ENCODE measurements at regions not wholly inside any gene's neighbourhood (a gene's known extent, or its start where the extent isn't known, plus 50 kb on each side); places are given as distances from the start of the nearest gene placed in this dataset.

- H3K4me1 ChIP-seq (ENCODE audit: control extremely low read depth in 1 of 4, control insufficient read depth in 4 of 4, insufficient read depth in 4 of 4, low read length in 3 of 4): peaks cover 6 to 24% (median 16%) of the 10 kb centered on the region in 4 experiments
- no peaks in the 10 kb centered on the region for H3K36me3 ChIP-seq (ENCODE audit: control insufficient read depth in 4 of 4, insufficient read depth in 4 of 4, low read length in 3 of 4)
- no peak for DNase-seq
- ChIA-PET POLR2A (interaction anchor here (1.4 kb wide), 1 partner anchor 71 kb away, joined by 3 read pairs; no protein-coding TSS in a partner anchor), CTCF (no interaction called here)
- no peaks in the 10 kb centered on the region for H3K27me3 ChIP-seq (replicated peaks in 2 of 5; ENCODE audit: control insufficient read depth in 4 of 5, insufficient read depth in 5 of 5, low read length in 4 of 5)
- WGBS (ENCODE audit: insufficient coverage): 100% methylated on average over 2 of the region's 3 CpGs
- no peak overlapping the region for H3K27ac ChIP-seq (ENCODE audit: insufficient read depth in 1 of 2, low read depth in 1 of 2, low read length in 2 of 2, poor library complexity in 1 of 2, severe bottlenecking in 2 of 2)
- H3K9me3 ChIP-seq (ENCODE audit: control extremely low read depth in 1 of 5, control insufficient read depth in 4 of 5, insufficient read depth in 2 of 5, low read depth in 1 of 5, low read length in 4 of 5): no peaks in the 10 kb centered on the region
- no peak overlapping the region for H3K4me3 ChIP-seq (ENCODE audit: control insufficient read depth in 1 of 7, extremely low read depth in 1 of 7, insufficient read depth in 4 of 7, low read depth in 2 of 7, low read length in 6 of 7)
Observed at GRCh38 chr20:23138226-23138625, 52.1 kb upstream of the CD93 start.

- H3K9me3 ChIP-seq (ENCODE audit: control extremely low read depth in 1 of 5, control insufficient read depth in 4 of 5, insufficient read depth in 2 of 5, low read depth in 1 of 5, low read length in 4 of 5): no peaks in the 10 kb centered on the region
- POLR2A ChIA-PET: interaction anchor here (1.4 kb wide), 1 partner anchor 70 kb away, joined by 3 read pairs; no protein-coding TSS in a partner anchor
Observed at GRCh38 chr20:23136893-23137745, 51.0 kb upstream of the CD93 start.

GRCh38 chr20:23135449-23136420, 49.6 kb upstream of the CD93 start:
- WGBS (ENCODE audit: insufficient coverage): 94% methylated on average over 4 of the region's 8 CpGs
- Histone ChIP-seq H3K36me3 (ENCODE audit: control insufficient read depth in 4 of 4, insufficient read depth in 4 of 4, low read length in 3 of 4) (no peaks in the 10 kb centered on the region), H3K27ac (ENCODE audit: insufficient read depth in 1 of 2, low read depth in 1 of 2, low read length in 2 of 2, poor library complexity in 1 of 2, severe bottlenecking in 2 of 2) (peak overlapping the region in 1 of 2 experiments; percentile 57), H3K4me1 (ENCODE audit: control extremely low read depth in 1 of 4, control insufficient read depth in 4 of 4, insufficient read depth in 4 of 4, low read length in 3 of 4) (peaks cover 0 to 18% (median 2%) of the 10 kb centered on the region in 4 experiments), H3K27me3 (replicated peaks in 2 of 5; ENCODE audit: control insufficient read depth in 4 of 5, insufficient read depth in 5 of 5, low read length in 4 of 5) (no peaks in the 10 kb centered on the region), H3K4me3 (ENCODE audit: control insufficient read depth in 1 of 7, extremely low read depth in 1 of 7, insufficient read depth in 4 of 7, low read depth in 2 of 7, low read length in 6 of 7) (no peak overlapping the region), H3K9me3 (ENCODE audit: control extremely low read depth in 1 of 5, control insufficient read depth in 4 of 5, insufficient read depth in 2 of 5, low read depth in 1 of 5, low read length in 4 of 5) (no peaks in the 10 kb centered on the region)
- ChIA-PET CTCF (no interaction called here), POLR2A (no interaction called here)
- no peak for DNase-seq

More at GRCh38 chr20:23136893-23137745, 51.0 kb upstream of the CD93 start:
- H3K27ac ChIP-seq (ENCODE audit: insufficient read depth in 1 of 2, low read depth in 1 of 2, low read length in 2 of 2, poor library complexity in 1 of 2, severe bottlenecking in 2 of 2): peak overlapping the region in 1 of 2 experiments; percentile 57
- no peaks in the 10 kb centered on the region for H3K27me3 ChIP-seq (replicated peaks in 2 of 5; ENCODE audit: control insufficient read depth in 4 of 5, insufficient read depth in 5 of 5, low read length in 4 of 5)
- H3K36me3 ChIP-seq (ENCODE audit: control insufficient read depth in 4 of 4, insufficient read depth in 4 of 4, low read length in 3 of 4): no peaks in the 10 kb centered on the region
- peaks cover 0 to 24% (median 6%) of the 10 kb centered on the region in 4 experiments for H3K4me1 ChIP-seq (ENCODE audit: control extremely low read depth in 1 of 4, control insufficient read depth in 4 of 4, insufficient read depth in 4 of 4, low read length in 3 of 4)
- CTCF ChIA-PET: no interaction called here
- no peak for DNase-seq
- WGBS (ENCODE audit: insufficient coverage): 98% methylated on average over 19 of the region's 20 CpGs
- H3K4me3 ChIP-seq (ENCODE audit: control insufficient read depth in 1 of 7, extremely low read depth in 1 of 7, insufficient read depth in 4 of 7, low read depth in 2 of 7, low read length in 6 of 7): no peak overlapping the region

All from common myeloid progenitor, CD34-positive (primary cell).